Large intestine (tissue), 3 donors: ENCODE measurements at regions not wholly inside any gene's neighbourhood (a gene's known extent, or its start where the extent isn't known, plus 50 kb on each side); places are given as distances from the start of the nearest gene placed in this dataset.

Experiments
- DNase-seq, 2 donors: peaks; one replicate each; pipeline versions ENCODE4 v3.0.0 to v3.0.0-alpha.2; 2013
- H3K27ac ChIP-seq: one replicate; pipeline ENCODE4 v1.5.1; 2013; ENCODE audit warnings: low read length
- H3K27me3 ChIP-seq: 2 replicates; pipeline ENCODE4 v1.6.1; 2013; ENCODE audit warnings: low read length; ENCODE audit not compliant: control insufficient read depth, insufficient read depth
- H3K36me3 ChIP-seq: 2 replicates; pipeline ENCODE4 v1.6.1; 2013; ENCODE audit warnings: low read length; ENCODE audit not compliant: control insufficient read depth, insufficient read depth
- H3K4me1 ChIP-seq: one replicate; pipeline ENCODE4 v1.6.1; 2013; ENCODE audit warnings: low read length; ENCODE audit not compliant: control insufficient read depth, insufficient read depth
- H3K4me3 ChIP-seq: one replicate; pipeline ENCODE4 v1.5.1; 2013; ENCODE audit warnings: low read length
- H3K9me3 ChIP-seq: one replicate; pipeline ENCODE4 v1.6.1; 2013; ENCODE audit warnings: mild to moderate bottlenecking, low read depth, low read length, moderate library complexity; ENCODE audit not compliant: control insufficient read depth
- WGBS: methylation state at CpG from one replicate; pipeline ENCODE4 v1.1.5; 2013; ENCODE audit warnings: low lambda C conversion rate; ENCODE audit not compliant: insufficient coverage; 5-methylcytosine and 5-hydroxymethylcytosine counted together

GRCh38 chr12:126512916-126513913, 1448.0 kb downstream of the AACS start:
- WGBS, result 100% methylated on average over 2 of the region's 5 CpGs
- Histone ChIP-seq H3K4me3 (no peak overlapping the region), H3K4me1 (no peaks in the 10 kb centered on the region), H3K27me3 (no peaks in the 10 kb centered on the region), H3K36me3 (no peaks in the 10 kb centered on the region), H3K9me3 (no peaks in the 10 kb centered on the region), H3K27ac (no peak overlapping the region)
- no peak for DNase-seq

- 70% methylated on average over 2 of the region's 10 CpGs for WGBS
- no peak overlapping the region for H3K27ac ChIP-seq
- DNase-seq, result no peak
Observed at GRCh38 chr12:126518596-126519200, 1453.5 kb downstream of the AACS start.

GRCh38 chr12:126519833-126520232, 1454.6 kb downstream of the AACS start:
- no peak for DNase-seq
- H3K4me1 ChIP-seq, result no peaks in the 10 kb centered on the region
- no peak overlapping the region for H3K4me3 ChIP-seq
- no peaks in the 10 kb centered on the region for H3K9me3 ChIP-seq
- H3K36me3 ChIP-seq, result no peaks in the 10 kb centered on the region
- no peaks in the 10 kb centered on the region for H3K27me3 ChIP-seq
- WGBS, result no CpG with 5 or more reads among the region's 3 CpGs
- H3K27ac ChIP-seq, result no peak overlapping the region

More at GRCh38 chr12:126518596-126519200, 1453.5 kb downstream of the AACS start:
- H3K36me3 ChIP-seq, result no peaks in the 10 kb centered on the region
- no peak overlapping the region for H3K4me3 ChIP-seq
- H3K27me3 ChIP-seq, result no peaks in the 10 kb centered on the region
- no peaks in the 10 kb centered on the region for H3K4me1 ChIP-seq
- H3K9me3 ChIP-seq, result no peaks in the 10 kb centered on the region

DNA sequence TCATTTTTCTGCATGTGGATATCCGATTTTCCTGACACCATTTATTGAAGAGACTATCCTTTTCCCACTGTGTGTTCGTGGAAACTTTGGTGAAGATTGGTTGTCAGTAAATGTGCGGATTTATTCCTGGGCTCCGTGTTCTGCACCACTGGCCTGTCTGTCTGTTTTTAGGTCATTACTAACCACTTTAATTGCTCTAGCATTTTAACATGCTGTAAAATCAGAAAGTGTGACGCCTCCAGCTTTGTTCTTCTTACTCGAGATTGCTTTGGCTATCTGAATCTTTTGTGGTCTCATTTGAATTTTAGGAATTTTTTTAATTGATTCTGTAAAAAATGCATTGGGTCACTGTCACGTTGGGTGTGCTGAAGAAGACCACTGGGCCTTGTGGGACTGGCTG, 1458.7 kb downstream of the AACS start:
- Histone ChIP-seq H3K9me3 (no peaks in the 10 kb centered on the region), H3K27ac (no peak overlapping the region), H3K27me3 (no peaks in the 10 kb centered on the region), H3K4me3 (no peak overlapping the region), H3K4me1 (no peaks in the 10 kb centered on the region), H3K36me3 (no peaks in the 10 kb centered on the region)
- WGBS, result 77% methylated on average over 5 of the region's 7 CpGs
- no peak for DNase-seq

- Histone ChIP-seq H3K27me3 (no peaks in the 10 kb centered on the region), H3K4me1 (no peaks in the 10 kb centered on the region), H3K27ac (no peak overlapping the region), H3K4me3 (no peak overlapping the region), H3K9me3 (no peaks in the 10 kb centered on the region), H3K36me3 (no peaks in the 10 kb centered on the region)
- no peak for DNase-seq
- no CpG with 5 or more reads among the region's 2 CpGs for WGBS
Observed at GRCh38 chr12:126534495-126534894, 1469.3 kb downstream of the AACS start.

- Histone ChIP-seq H3K27ac (no peak overlapping the region), H3K4me3 (no peak overlapping the region), H3K9me3 (no peaks in the 10 kb centered on the region), H3K27me3 (no peaks in the 10 kb centered on the region), H3K36me3 (no peaks in the 10 kb centered on the region), H3K4me1 (no peaks in the 10 kb centered on the region)
- WGBS, result no CpG with 5 or more reads among the region's 1 CpG
- DNase-seq, result no peak
Observed at GRCh38 chr12:126534942-126535341, 1469.7 kb downstream of the AACS start.

DNA sequence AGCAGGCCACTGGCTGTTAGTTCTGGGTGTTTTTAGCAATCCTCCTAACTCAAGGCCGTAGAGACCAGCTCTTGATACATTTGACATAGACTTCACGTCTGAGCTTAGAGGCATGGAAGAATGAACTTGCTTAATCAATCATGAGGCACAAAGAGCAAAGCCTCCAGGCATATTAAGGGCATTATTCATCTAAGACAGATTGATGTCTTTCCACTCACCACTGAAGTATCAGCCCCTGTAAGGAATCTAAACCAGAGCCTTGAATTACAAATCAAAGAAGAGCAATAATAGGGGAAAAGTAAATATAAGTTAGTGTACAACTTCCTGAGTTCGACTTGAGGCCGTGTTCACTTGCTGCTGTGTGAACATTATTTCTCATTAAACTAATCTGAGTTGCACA, 1470.7 kb downstream of the AACS start:
- no peaks in the 10 kb centered on the region for H3K4me1 ChIP-seq
- no peaks in the 10 kb centered on the region for H3K27me3 ChIP-seq
- H3K36me3 ChIP-seq, result no peaks in the 10 kb centered on the region
- DNase-seq, result no peak
- H3K4me3 ChIP-seq, result no peak overlapping the region
- no CpG with 5 or more reads among the region's 4 CpGs for WGBS
- no peaks in the 10 kb centered on the region for H3K9me3 ChIP-seq
- no peak overlapping the region for H3K27ac ChIP-seq

DNA sequence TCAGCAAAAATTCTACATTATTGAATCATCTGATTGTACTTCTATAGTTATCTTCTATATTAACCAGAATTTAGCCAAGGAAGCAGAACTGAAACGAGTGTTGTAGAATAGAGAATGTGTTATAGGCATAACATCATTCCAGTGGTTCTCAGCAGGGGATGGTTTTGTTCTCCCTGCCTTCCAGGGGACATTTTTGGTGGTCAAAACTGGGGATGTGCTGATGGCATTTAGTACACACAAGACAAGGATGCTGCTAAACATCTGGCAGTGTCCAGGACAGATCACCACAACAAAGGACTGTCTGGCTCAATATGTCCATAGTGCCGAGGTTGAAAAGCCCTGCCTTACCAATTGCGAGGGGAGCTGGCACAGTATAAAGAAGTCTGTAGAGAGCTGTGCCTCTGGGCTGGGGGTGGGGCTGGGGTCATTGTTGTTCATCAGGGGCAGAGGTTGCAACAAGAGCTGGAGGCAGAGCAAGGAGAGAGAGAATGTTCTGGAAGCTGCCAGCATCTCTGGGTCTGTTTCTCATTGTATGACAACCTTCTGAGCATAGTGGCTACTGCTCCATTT, 1472.8 kb downstream of the AACS start:
- Histone ChIP-seq H3K4me1 (no peaks in the 10 kb centered on the region), H3K27me3 (no peaks in the 10 kb centered on the region), H3K36me3 (no peaks in the 10 kb centered on the region), H3K4me3 (no peak overlapping the region), H3K27ac (no peak overlapping the region), H3K9me3 (no peaks in the 10 kb centered on the region)
- no peak for DNase-seq
- no CpG with 5 or more reads among the region's 3 CpGs for WGBS

GRCh38 chr12:126538888-126539287, 1473.7 kb downstream of the AACS start:
- Histone ChIP-seq H3K36me3 (no peaks in the 10 kb centered on the region), H3K27ac (no peak overlapping the region), H3K4me3 (no peak overlapping the region), H3K27me3 (no peaks in the 10 kb centered on the region), H3K4me1 (no peaks in the 10 kb centered on the region), H3K9me3 (no peaks in the 10 kb centered on the region)
- 80% methylated on average over 1 of the region's 2 CpGs for WGBS
- DNase-seq, result no peak

GRCh38 chr12:126545411-126545810, 1480.2 kb downstream of the AACS start:
- Histone ChIP-seq H3K27ac (no peak overlapping the region), H3K4me3 (no peak overlapping the region), H3K4me1 (no peaks in the 10 kb centered on the region), H3K27me3 (no peaks in the 10 kb centered on the region), H3K36me3 (no peaks in the 10 kb centered on the region), H3K9me3 (no peaks in the 10 kb centered on the region)
- no peak for DNase-seq
- 55% methylated on average over 2 of the region's 4 CpGs for WGBS
